Stomach smooth muscle (tissue), 2 donors: ENCODE measurements at regions not wholly inside any gene's neighbourhood (a gene's known extent, or its start where the extent isn't known, plus 50 kb on each side); places are given as distances from the start of the nearest gene placed in this dataset.

ENCODE experiments used
- H3K27ac ChIP-seq: one replicate; pipeline ENCODE4 v1.7.0; 2013; ENCODE audit warnings: mild to moderate bottlenecking, low read length, inconsistent platforms
- H3K27me3 ChIP-seq, 2 donors: one replicate each; pipeline ENCODE4 v1.7.0; 2013; ENCODE audit warnings: low read length in 2 of 2; ENCODE audit not compliant: insufficient read depth in 2 of 2, control insufficient read depth in 1 of 2
- H3K36me3 ChIP-seq, 2 donors: one replicate each; pipeline ENCODE4 v1.7.0; 2013; ENCODE audit warnings: low read length in 2 of 2; ENCODE audit not compliant: control insufficient read depth in 2 of 2, insufficient read depth in 2 of 2
- H3K4me1 ChIP-seq: one replicate; pipeline ENCODE4 v1.7.0; 2013; ENCODE audit warnings: low read length; ENCODE audit not compliant: control insufficient read depth, insufficient read depth
- H3K4me3 ChIP-seq, 2 donors: one replicate each; pipeline ENCODE4 v1.7.0; 2013; ENCODE audit warnings: low read length in 2 of 2
- H3K9ac ChIP-seq, 2 donors: one replicate each; pipeline ENCODE4 v1.7.0; 2013; ENCODE audit warnings: low read length in 2 of 2, mild to moderate bottlenecking in 1 of 2
- H3K9me3 ChIP-seq, 2 donors: one replicate each; pipeline ENCODE4 v1.7.0; 2013; ENCODE audit warnings: low read length in 2 of 2; ENCODE audit not compliant: control insufficient read depth in 2 of 2
- donor health status: healthy.
- donor health status: Pancreatic carcinoma.

- no peaks in the 10 kb centered on the region for H3K9me3 ChIP-seq
- H3K4me1 ChIP-seq, result no peaks in the 10 kb centered on the region
- H3K27ac ChIP-seq, result no peak overlapping the region
- no peaks in the 10 kb centered on the region for H3K27me3 ChIP-seq
- no peak overlapping the region for H3K9ac ChIP-seq
- H3K4me3 ChIP-seq, result no peak overlapping the region
- H3K36me3 ChIP-seq, result no peaks in the 10 kb centered on the region
Measured at GRCh38 chr4:63637270-63637669, 772.0 kb downstream of the TECRL start.

- no peak overlapping the region for H3K4me3 ChIP-seq
Measured at GRCh38 chr4:63632858-63633257, 776.4 kb downstream of the TECRL start.

GRCh38 chr4:63620271-63620670, 789.0 kb downstream of the TECRL start:
- Histone ChIP-seq H3K4me1 (no peaks in the 10 kb centered on the region), H3K4me3 (no peak overlapping the region), H3K27ac (no peak overlapping the region), H3K36me3 (no peaks in the 10 kb centered on the region), H3K27me3 (no peaks in the 10 kb centered on the region), H3K9ac (no peak overlapping the region), H3K9me3 (no peaks in the 10 kb centered on the region)

More at GRCh38 chr4:63632858-63633257, 776.4 kb downstream of the TECRL start:
- Histone ChIP-seq H3K4me1 (no peaks in the 10 kb centered on the region), H3K27ac (no peak overlapping the region), H3K27me3 (no peaks in the 10 kb centered on the region), H3K9me3 (no peaks in the 10 kb centered on the region), H3K36me3 (no peaks in the 10 kb centered on the region), H3K9ac (no peak overlapping the region)

- Histone ChIP-seq H3K36me3 (no peaks in the 10 kb centered on the region), H3K4me1 (no peaks in the 10 kb centered on the region), H3K4me3 (no peak overlapping the region), H3K27ac (no peak overlapping the region), H3K9ac (no peak overlapping the region), H3K9me3 (no peaks in the 10 kb centered on the region), H3K27me3 (no peaks in the 10 kb centered on the region)
Measured at GRCh38 chr4:63619771-63620170, 789.5 kb downstream of the TECRL start.

GRCh38 chr4:63618883-63619718, 790.1 kb downstream of the TECRL start:
- no peak overlapping the region for H3K4me3 ChIP-seq
- H3K9me3 ChIP-seq, result no peaks in the 10 kb centered on the region
- no peak overlapping the region for H3K27ac ChIP-seq
- no peaks in the 10 kb centered on the region for H3K4me1 ChIP-seq
- H3K36me3 ChIP-seq, result no peaks in the 10 kb centered on the region
- no peak overlapping the region for H3K9ac ChIP-seq
- H3K27me3 ChIP-seq, result no peaks in the 10 kb centered on the region

GRCh38 chr4:63607169-63607872, 801.9 kb downstream of the TECRL start:
- Histone ChIP-seq H3K9ac (no peak overlapping the region), H3K27me3 (no peaks in the 10 kb centered on the region), H3K4me1 (no peaks in the 10 kb centered on the region), H3K9me3 (no peaks in the 10 kb centered on the region), H3K27ac (no peak overlapping the region), H3K36me3 (no peaks in the 10 kb centered on the region), H3K4me3 (no peak overlapping the region)

GRCh38 chr4:63589796-63590195, 819.5 kb downstream of the TECRL start:
- no peaks in the 10 kb centered on the region for H3K36me3 ChIP-seq
- no peaks in the 10 kb centered on the region for H3K9me3 ChIP-seq

GRCh38 chr4:63583561-63583960, 825.7 kb downstream of the TECRL start:
- Histone ChIP-seq H3K9ac (no peak overlapping the region), H3K36me3 (no peaks in the 10 kb centered on the region), H3K4me1 (no peaks in the 10 kb centered on the region), H3K27ac (no peak overlapping the region), H3K27me3 (no peaks in the 10 kb centered on the region), H3K9me3 (no peaks in the 10 kb centered on the region), H3K4me3 (no peak overlapping the region)

More at GRCh38 chr4:63589796-63590195, 819.5 kb downstream of the TECRL start:
- no peaks in the 10 kb centered on the region for H3K27me3 ChIP-seq
- no peak overlapping the region for H3K27ac ChIP-seq
- H3K4me1 ChIP-seq, result no peaks in the 10 kb centered on the region
- no peak overlapping the region for H3K9ac ChIP-seq
- no peak overlapping the region for H3K4me3 ChIP-seq

- Histone ChIP-seq H3K4me1 (no peaks in the 10 kb centered on the region), H3K36me3 (no peaks in the 10 kb centered on the region), H3K27ac (no peak overlapping the region), H3K4me3 (no peak overlapping the region), H3K9ac (no peak overlapping the region), H3K27me3 (no peaks in the 10 kb centered on the region), H3K9me3 (no peaks in the 10 kb centered on the region)
Measured at GRCh38 chr4:63583007-63583406, 826.2 kb downstream of the TECRL start.

GRCh38 chr4:63580796-63581475, 828.3 kb downstream of the TECRL start:
- Histone ChIP-seq H3K9me3 (no peaks in the 10 kb centered on the region), H3K9ac (no peak overlapping the region), H3K36me3 (no peaks in the 10 kb centered on the region), H3K27ac (no peak overlapping the region), H3K4me1 (no peaks in the 10 kb centered on the region), H3K4me3 (no peak overlapping the region), H3K27me3 (no peaks in the 10 kb centered on the region)
